Activated CD8-positive, alpha-beta memory T cell treated with anti-CD3 and anti-CD28 coated beads for 1 hour (primary cell): ENCODE measurements at regions not wholly inside any gene's neighbourhood (a gene's known extent, or its start where the extent isn't known, plus 50 kb on each side); places are given as distances from the start of the nearest gene placed in this dataset.

ENCODE experiments used
- DNase-seq, 2 donors: peaks; one replicate each; pipeline ENCODE4 v3.0.0-alpha.2; 2020; ENCODE audit warnings: low read depth in 1 of 2; ENCODE audit errors: extremely low read depth in 1 of 2

- no peak for DNase-seq
Observed at GRCh38 chr2:7574385-7574784, 657.2 kb downstream of the RNF144A start.

- no peak for DNase-seq
Observed at GRCh38 chr2:7577769-7578168, 660.6 kb downstream of the RNF144A start.

GRCh38 chr2:7584017-7584416 is 666.8 kb downstream of the RNF144A start:
- DNase-seq = no peak

DNA sequence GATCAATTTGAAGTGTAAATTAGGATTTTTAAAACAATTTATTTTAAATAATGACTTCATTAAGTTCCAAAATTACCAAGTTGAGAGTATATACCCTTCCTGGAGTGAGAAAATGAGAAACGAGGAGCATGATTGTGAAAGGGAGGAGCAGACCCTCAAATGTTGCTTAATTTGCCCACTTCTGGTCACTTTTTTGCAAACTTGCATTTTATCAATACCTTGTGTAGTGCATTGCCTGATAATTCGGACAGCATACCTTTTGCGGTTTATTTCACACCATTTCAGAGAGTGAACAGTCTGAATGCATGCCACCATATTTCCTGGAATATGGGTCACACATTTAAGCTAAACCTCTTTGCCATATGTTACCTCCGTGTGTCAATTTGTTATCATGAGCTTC is 669.7 kb downstream of the RNF144A start:
- no peak for DNase-seq

DNA sequence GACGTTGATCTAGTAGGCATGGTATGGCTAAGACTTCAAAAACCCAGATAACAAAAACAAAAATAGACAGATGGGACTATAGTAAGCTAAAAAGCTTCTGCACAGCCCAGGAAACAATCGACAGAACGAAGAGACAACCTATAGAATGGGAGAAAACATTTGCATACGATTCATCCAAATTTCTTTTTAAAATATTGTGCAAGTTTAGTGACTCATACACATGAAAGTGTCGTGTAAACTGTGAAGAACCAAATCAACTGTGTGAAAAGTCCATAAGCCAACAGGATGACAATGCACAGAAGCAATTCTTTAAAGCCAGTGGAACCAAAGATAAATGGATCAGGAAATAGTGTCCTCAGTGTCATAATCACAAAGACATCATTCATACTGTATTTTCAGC is 671.1 kb downstream of the RNF144A start:
- DNase-seq = no peak

GRCh38 chr2:7592618-7593140 is 675.5 kb downstream of the RNF144A start:
- DNase-seq = no peak

DNA sequence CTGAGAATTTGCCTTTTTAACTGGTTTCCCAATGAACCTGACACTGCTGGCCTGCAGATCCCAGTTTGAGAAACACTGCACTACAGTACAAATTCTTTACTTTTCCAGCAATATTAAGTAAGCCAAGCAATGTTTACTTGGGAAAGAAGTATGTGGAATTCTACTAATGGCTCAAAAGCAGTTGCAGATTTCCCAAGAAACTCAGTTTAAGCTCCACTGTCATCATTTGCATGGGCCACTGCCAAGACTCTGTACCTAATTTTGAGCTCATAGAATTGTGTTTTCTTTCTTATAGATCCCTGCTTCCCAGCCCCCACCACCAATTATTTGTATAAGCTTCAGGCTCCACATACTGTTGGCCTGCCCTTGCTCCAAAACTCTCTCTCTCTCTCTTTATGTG is 676.1 kb downstream of the RNF144A start:
- no peak for DNase-seq

- no peak for DNase-seq
Observed at GRCh38 chr2:7594211-7594610, 677.0 kb downstream of the RNF144A start.

GRCh38 chr2:7595206-7595605 is 678.0 kb downstream of the RNF144A start:
- no peak for DNase-seq

DNA sequence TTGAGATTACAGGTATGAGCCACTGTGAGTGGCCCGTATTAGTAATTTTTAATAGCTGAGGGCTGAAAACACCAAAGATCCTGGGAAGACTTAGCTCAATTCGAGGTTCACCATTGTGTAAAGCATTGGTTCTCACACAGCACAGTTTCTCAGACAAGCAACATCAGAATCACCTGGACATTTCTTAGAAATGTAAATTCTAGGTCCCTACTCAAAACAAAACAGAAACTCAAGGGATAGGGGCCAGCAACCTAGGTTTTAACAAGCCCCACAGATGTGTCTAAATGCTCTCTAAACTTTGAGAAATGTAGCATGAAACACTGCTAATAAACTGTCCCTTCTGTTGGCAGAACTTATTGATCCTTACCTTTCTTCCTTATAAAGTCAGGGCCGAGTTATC is 681.2 kb downstream of the RNF144A start:
- DNase-seq = no peak

DNA sequence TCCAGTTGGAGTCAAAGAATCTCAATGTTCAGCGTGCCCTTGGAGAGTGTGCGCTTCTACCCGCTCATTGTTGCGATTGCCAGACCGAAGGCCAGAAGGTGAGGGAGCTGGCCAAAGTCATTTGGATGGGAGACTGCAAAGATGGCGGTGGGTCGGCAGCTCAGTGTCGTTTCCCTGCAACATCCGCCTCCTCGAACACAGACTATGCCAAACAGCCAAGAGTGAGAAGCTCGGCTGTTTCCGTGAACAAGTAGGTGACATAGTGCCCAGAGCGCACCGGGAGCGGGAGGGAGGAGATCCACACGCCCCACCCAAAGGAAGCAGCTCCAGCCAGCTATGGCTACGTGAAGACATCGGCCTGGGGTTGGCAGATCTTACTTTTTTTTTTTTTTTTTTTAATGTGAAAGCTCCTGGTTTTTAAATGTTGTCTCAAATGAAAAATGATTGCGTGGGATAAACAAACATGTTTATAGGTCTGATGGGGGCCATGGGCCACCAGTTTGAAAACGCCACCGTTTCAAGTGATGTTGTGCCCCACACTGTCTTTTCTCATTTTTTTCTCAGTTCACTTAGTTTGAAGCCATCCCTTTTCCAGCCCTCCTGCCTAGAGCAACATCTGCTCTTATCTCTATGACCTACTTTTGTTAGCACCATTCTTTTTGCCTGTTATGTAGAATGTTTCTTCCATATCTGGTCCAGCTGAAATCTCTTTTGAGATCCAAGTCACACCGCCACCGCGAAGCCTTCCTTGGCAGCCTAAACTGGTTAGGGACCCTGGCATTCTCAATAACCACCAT is 682.4 kb downstream of the RNF144A start:
- no peak for DNase-seq

DNA sequence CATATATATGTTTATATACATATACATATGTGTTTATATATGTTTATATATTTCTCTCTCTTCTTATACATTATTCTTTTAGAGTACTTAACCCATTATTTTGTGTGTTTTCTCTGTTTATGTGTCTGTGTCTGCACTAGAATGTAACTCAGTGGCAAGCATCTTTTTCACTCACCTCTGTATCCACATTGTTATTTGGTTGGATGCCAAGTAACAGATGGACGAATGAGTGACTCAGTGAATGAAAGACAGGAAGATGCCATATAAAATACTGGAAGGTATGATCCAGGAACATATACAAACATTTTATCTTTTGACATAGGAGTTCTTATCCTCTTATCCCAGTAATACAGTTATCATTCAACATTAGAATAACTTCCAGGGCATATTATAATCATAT is 684.8 kb downstream of the RNF144A start:
- DNase-seq = no peak

DNA sequence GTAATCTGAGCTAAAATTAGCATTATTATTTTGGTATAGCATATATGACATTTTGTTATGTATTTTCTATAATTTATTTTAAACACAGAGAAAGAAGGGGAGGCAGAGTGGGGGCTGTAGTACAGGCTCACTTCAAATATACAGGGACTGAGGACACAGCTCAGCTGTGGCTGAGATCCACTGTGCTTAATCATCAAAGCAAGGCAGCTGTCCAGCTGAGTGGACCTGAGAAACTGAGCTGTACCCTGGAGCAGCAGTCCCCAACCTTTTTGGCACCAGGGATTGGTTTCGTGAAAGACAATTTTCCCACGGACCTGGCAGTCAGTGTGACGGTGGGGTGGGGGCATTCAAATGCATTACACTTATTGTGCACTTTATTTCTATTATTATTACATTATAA is 687.2 kb downstream of the RNF144A start:
- DNase-seq = no peak

DNA sequence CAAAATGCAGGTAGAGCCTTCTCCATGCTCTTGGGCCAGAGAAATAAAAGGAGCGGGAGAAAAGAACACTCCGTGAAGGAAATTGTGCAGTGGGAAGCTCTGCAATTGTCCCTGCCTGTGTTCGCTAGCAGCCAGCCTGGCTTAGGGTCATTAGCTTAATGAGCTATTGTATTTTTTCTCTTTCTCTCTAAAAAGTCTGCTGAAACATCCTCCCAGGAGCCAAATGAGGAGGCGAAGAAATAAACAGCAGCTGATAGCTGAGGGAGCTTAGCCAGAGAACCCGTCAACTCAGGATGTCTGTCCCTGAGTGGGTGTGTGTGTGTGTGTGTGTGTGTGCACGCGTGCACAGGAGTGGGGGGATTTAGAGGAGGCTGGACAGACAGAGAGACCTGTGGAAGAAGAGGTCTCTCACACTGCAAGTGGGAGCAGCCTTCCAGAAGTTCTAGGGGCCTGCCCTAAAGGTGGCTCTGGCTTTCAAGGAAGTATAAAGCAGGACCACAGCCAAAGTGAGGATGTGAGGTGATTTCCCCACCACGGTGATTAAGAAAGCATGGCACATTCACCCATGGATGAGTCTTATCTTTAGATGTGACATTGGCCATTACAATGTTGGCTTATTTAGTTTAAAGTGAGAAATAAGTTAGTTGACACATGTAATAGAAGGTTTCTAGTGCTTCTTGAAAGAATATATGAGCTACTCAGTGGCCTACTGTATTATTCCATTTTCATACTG is 690.4 kb downstream of the RNF144A start:
- DNase-seq = no peak

GRCh38 chr2:7609556-7609955 is 692.3 kb downstream of the RNF144A start:
- DNase-seq = no peak

- no peak for DNase-seq
Observed at GRCh38 chr2:7609974-7610373, 692.8 kb downstream of the RNF144A start.

GRCh38 chr2:7611750-7612149 is 694.5 kb downstream of the RNF144A start:
- no peak for DNase-seq

GRCh38 chr2:7612969-7613368 is 695.8 kb downstream of the RNF144A start:
- DNase-seq = no peak

DNA sequence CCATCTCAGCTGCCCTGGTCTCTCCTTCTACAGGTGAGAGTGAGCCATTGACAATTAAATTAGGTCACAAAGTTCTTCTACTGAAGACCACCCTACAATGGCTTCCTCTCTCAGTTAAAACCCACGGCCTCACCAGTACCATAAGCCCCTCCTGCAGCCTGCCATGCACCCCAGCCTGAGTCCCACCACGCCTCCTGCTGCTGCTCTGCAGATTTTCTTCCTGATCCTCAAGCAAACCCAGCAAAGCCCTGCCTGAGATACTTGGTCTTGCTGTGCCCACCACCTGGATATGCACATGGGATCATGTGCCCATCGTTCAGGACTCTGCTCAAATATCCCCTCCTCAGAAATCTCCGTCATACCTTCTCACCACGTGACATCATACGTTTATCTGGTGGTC is 696.6 kb downstream of the RNF144A start:
- no peak for DNase-seq

DNA sequence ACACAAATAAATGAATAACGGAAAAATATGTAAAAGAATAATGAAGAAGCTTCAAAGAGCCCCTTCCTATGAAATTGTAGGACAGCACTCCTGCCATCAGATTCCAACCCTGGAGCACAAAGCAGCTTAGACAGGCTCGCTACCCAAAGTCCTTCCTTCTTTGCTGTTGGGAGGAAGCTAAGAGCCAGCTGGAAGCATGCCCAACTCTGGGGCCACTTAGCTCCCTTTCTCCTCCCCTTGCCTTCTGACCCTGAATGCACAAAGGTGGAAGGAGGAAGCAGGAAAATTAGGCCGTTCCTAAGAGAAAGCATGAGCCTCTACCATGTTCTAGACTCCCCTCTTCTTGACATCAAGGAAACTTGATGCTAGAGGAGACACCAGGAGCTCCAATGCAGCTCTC is 700.8 kb downstream of the RNF144A start:
- no peak for DNase-seq

- no peak for DNase-seq
Observed at GRCh38 chr2:7619203-7619970, 702.2 kb downstream of the RNF144A start.
